ENCODE measurements at regions not wholly inside any gene's neighbourhood (a gene's known extent, or its start where the extent isn't known, plus 50 kb on each side); places are given as distances from the start of the nearest gene placed in this dataset.

GRCh38 chr12:114955414-114956014, 271.5 kb upstream of the TBX3 start (continued):
- no peak for TF ChIP-seq PATZ1 (CRISPR knock-in tag; IDR thresholded peaks at IDR 0.05; ENCODE audit: borderline replicate concordance)
- TF ChIP-seq NFE2L1 (tag; IDR thresholded peaks at IDR 0.05; ENCODE audit: borderline replicate concordance, low read depth) = no peak
- no peak for TF ChIP-seq MBD1 (CRISPR knock-in tag; IDR thresholded peaks at IDR 0.05)
- no peak for TF ChIP-seq XRCC5 (IDR thresholded peaks at IDR 0.05; ENCODE audit: low read depth, low read length)
- TF ChIP-seq PTRF (tag; IDR thresholded peaks at IDR 0.05) = no peak
- peak; percentile 66; the same call in 1 of the 2 replicates for TF ChIP-seq ZNF766 (CRISPR knock-in tag; conservative IDR thresholded peaks at IDR 0.05)
- TF ChIP-seq ZBTB26 (CRISPR knock-in tag; IDR thresholded peaks at IDR 0.05) = no peak
- no peak for TF ChIP-seq HCFC1 (IDR thresholded peaks at IDR 0.05; ENCODE audit: low read depth, low read length)
- no peak for TF ChIP-seq POLR2H (tag; IDR thresholded peaks at IDR 0.05; ENCODE audit: low read depth)
- no peak for TF ChIP-seq CBX1 (IDR thresholded peaks at IDR 0.05; ENCODE audit: low read depth)
- TF ChIP-seq, protein P1, sequence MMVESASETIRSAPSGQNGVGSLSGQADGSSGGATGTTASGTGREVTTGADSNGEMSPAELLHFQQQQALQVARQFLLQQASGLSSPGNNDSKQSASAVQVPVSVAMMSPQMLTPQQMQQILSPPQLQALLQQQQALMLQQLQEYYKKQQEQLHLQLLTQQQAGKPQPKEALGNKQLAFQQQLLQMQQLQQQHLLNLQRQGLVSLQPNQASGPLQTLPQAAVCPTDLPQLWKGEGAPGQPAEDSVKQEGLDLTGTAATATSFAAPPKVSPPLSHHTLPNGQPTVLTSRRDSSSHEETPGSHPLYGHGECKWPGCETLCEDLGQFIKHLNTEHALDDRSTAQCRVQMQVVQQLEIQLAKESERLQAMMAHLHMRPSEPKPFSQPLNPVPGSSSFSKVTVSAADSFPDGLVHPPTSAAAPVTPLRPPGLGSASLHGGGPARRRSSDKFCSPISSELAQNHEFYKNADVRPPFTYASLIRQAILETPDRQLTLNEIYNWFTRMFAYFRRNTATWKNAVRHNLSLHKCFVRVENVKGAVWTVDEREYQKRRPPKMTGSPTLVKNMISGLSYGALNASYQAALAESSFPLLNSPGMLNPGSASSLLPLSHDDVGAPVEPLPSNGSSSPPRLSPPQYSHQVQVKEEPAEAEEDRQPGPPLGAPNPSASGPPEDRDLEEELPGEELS (CRISPR knock-in tag; IDR thresholded peaks at IDR 0.05; ENCODE audit: borderline replicate concordance) = no peak
- no peak for TF ChIP-seq ZNF212 (CRISPR knock-in tag; IDR thresholded peaks at IDR 0.05)
- TF ChIP-seq, protein P2, sequence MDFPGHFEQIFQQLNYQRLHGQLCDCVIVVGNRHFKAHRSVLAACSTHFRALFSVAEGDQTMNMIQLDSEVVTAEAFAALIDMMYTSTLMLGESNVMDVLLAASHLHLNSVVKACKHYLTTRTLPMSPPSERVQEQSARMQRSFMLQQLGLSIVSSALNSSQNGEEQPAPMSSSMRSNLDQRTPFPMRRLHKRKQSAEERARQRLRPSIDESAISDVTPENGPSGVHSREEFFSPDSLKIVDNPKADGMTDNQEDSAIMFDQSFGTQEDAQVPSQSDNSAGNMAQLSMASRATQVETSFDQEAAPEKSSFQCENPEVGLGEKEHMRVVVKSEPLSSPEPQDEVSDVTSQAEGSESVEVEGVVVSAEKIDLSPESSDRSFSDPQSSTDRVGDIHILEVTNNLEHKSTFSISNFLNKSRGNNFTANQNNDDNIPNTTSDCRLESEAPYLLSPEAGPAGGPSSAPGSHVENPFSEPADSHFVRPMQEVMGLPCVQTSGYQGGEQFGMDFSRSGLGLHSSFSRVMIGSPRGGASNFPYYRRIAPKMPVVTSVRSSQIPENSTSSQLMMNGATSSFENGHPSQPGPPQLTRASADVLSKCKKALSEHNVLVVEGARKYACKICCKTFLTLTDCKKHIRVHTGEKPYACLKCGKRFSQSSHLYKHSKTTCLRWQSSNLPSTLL (IDR thresholded peaks at IDR 0.05) = no peak
- TF ChIP-seq ZBTB17 (CRISPR knock-in tag; IDR thresholded peaks at IDR 0.05) = no peak
- no peak for TF ChIP-seq ZKSCAN3 (CRISPR knock-in tag; IDR thresholded peaks at IDR 0.05)
- TF ChIP-seq MITF (IDR thresholded peaks at IDR 0.05) = no peak
- TF ChIP-seq ZNF384 (IDR thresholded peaks at IDR 0.05; ENCODE audit: low read depth, low read length) = no peak

Data from K562 (cell line).